ENCODE measurements at regions not wholly inside any gene's neighbourhood (a gene's known extent, or its start where the extent isn't known, plus 50 kb on each side); places are given as distances from the start of the nearest gene placed in this dataset.

GRCh38 chr4:52376132-52376704 lies 282.9 kb downstream of the USP46 start:
- no peak overlapping the region for H2BK15ac ChIP-seq (ENCODE audit: low read length)
- H4K8ac ChIP-seq (ENCODE audit: extremely low read depth, insufficient read depth, low read length): no peak overlapping the region
- no peak overlapping the region for H4K91ac ChIP-seq (replicated peaks; ENCODE audit: insufficient read length, low read length)
- TF ChIP-seq, protein P1, sequence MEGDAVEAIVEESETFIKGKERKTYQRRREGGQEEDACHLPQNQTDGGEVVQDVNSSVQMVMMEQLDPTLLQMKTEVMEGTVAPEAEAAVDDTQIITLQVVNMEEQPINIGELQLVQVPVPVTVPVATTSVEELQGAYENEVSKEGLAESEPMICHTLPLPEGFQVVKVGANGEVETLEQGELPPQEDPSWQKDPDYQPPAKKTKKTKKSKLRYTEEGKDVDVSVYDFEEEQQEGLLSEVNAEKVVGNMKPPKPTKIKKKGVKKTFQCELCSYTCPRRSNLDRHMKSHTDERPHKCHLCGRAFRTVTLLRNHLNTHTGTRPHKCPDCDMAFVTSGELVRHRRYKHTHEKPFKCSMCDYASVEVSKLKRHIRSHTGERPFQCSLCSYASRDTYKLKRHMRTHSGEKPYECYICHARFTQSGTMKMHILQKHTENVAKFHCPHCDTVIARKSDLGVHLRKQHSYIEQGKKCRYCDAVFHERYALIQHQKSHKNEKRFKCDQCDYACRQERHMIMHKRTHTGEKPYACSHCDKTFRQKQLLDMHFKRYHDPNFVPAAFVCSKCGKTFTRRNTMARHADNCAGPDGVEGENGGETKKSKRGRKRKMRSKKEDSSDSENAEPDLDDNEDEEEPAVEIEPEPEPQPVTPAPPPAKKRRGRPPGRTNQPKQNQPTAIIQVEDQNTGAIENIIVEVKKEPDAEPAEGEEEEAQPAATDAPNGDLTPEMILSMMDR (IDR thresholded peaks at IDR 0.05; ENCODE audit: control extremely low read depth in 1 of 3, insufficient read depth in 1 of 3, low read depth in 1 of 3, low read length in 3 of 3): peak in 2 of 3 experiments; percentile 33 to 50; a peak in 2 of 4 replicates
- peak; percentile 74 to 76 for TF ChIP-seq RAD21 (IDR thresholded peaks at IDR 0.05 in 1 of 2, conservative IDR thresholded peaks at IDR 0.05 in 1 of 2; ENCODE audit: low read depth in 2 of 2, low read length in 2 of 2)
- TF ChIP-seq RFX5 (IDR thresholded peaks at IDR 0.05; ENCODE audit: borderline replicate concordance, low read depth, low read length): no peak
- no peak for TF ChIP-seq EP300 (IDR thresholded peaks at IDR 0.05; ENCODE audit: borderline replicate concordance in 1 of 2, low read depth in 2 of 2, low read length in 2 of 2)
- FAIRE-seq (peak; percentile 62), DNase-seq (ENCODE audit: low read depth in 1 of 2, low spot score in 2 of 2) (no peak)
- no peak overlapping the region for H2BK5ac ChIP-seq (ENCODE audit: low read depth, low read length)
- H2AFZ ChIP-seq (ENCODE audit: low read length): no peak overlapping the region
- no peak overlapping the region for H2AK5ac ChIP-seq (ENCODE audit: low read depth, low read length)
- no peaks in the 10 kb centered on the region for H3K23me2 ChIP-seq (ENCODE audit: low read depth, low read length)
- H3K4me2 ChIP-seq (ENCODE audit: insufficient read depth in 1 of 2, low read depth in 2 of 2, low read length in 2 of 2): no peak overlapping the region
- no peak overlapping the region for H2BK120ac ChIP-seq (replicated peaks; ENCODE audit: low read depth, low read length)
- no peak overlapping the region for H2BK20ac ChIP-seq (ENCODE audit: low read length)
- H3K27ac ChIP-seq (ENCODE audit: low read depth, low read length): no peak overlapping the region
- POLR2A ChIA-PET (ENCODE audit: partially characterized antibody): no interaction called here
- no peak overlapping the region for H2BK12ac ChIP-seq (ENCODE audit: low read depth, low read length)
- H3K36me3 ChIP-seq (ENCODE audit: control insufficient read depth in 2 of 4, insufficient read depth in 4 of 4, low read length in 3 of 4): no peaks in the 10 kb centered on the region
- H3K4me1 ChIP-seq (replicated peaks in 1 of 4; ENCODE audit: control insufficient read depth in 3 of 4, insufficient read depth in 4 of 4, low read length in 3 of 4): peaks cover 0 to 8% (median 5%) of the 10 kb centered on the region in 4 experiments; a peak in 6 of 7 replicates
- no peak overlapping the region for H4K5ac ChIP-seq (ENCODE audit: insufficient read length, low read depth, low read length)
- H3K56ac ChIP-seq (replicated peaks; ENCODE audit: insufficient read length, low read depth, low read length): no peak overlapping the region
- no peak overlapping the region for H3K14ac ChIP-seq (ENCODE audit: insufficient read length)
- H3K79me1 ChIP-seq (ENCODE audit: low read depth, low read length): no peaks in the 10 kb centered on the region
- H4K20me1 ChIP-seq (replicated peaks in 1 of 2; ENCODE audit: control insufficient read depth in 1 of 2, insufficient read depth in 2 of 2, low read length in 2 of 2): peaks cover 0 to 1% of the 10 kb centered on the region in 2 experiments
- H3K23ac ChIP-seq (ENCODE audit: insufficient read length): no peak overlapping the region
- WGBS, 2 experiments (ENCODE audit: extremely low coverage in 1 of 2, insufficient coverage in 1 of 2, insufficient read length in 1 of 2, insufficient replicate concordance in 2 of 2, low coverage in 1 of 2, low lambda C conversion rate in 2 of 2, missing lambda C conversion rate in 1 of 2): 82% methylated on average over 7 of the region's 7 CpGs; no CpG with 5 or more reads in 1 of the 2 experiments
- no peak overlapping the region for H3K4ac ChIP-seq (replicated peaks; ENCODE audit: insufficient read length, low read depth, low read length)
- no peaks in the 10 kb centered on the region for H3K9me3 ChIP-seq (ENCODE audit: insufficient read depth in 2 of 2, low read depth in 1 of 2, low read length in 1 of 2)
- H3K9ac ChIP-seq (replicated peaks in 1 of 4; ENCODE audit: extremely low read depth in 1 of 4, low read depth in 3 of 4, low read length in 3 of 4): no peak overlapping the region
- CTCF ChIA-PET (ENCODE audit: partially characterized antibody): interaction anchor here (0.6 to 5.4 kb wide), 22 partner anchors 10 to 1736 kb away, joined by 3 to 44 read pairs (median 3); no protein-coding TSS in a partner anchor
- H3K79me2 ChIP-seq (ENCODE audit: control insufficient read depth in 1 of 2, insufficient read depth in 2 of 2, low read length in 2 of 2): no peaks in the 10 kb centered on the region
- no peaks in the 10 kb centered on the region for H3K27me3 ChIP-seq (replicated peaks in 1 of 4; ENCODE audit: control insufficient read depth in 3 of 4, extremely low read depth in 1 of 4, insufficient read depth in 3 of 4, low read length in 3 of 4)
- no peak overlapping the region for H3K4me3 ChIP-seq (ENCODE audit: extremely low read depth in 1 of 4, insufficient read depth in 2 of 4, low read depth in 3 of 4, low read length in 4 of 4)
- no peak overlapping the region for H3K18ac ChIP-seq (ENCODE audit: extremely low read depth, low read length)

All from H1 (cell line).